Right lobe of liver (tissue), 6 donors: ENCODE measurements at regions not wholly inside any gene's neighbourhood (a gene's known extent, or its start where the extent isn't known, plus 50 kb on each side); places are given as distances from the start of the nearest gene placed in this dataset.
A peak's percentile ranks its signal among the peaks of the same experiment; 100 is the strongest.

Experiments used
- ATAC-seq, 4 donors: fragments of 200-7000 bp; cut with Tn5 transposase; one replicate each; pipeline ENCODE4 v1.9.1; 2020; ENCODE audit warnings: mild to moderate bottlenecking in 4 of 4, moderate library complexity in 4 of 4
- DNase-seq, 3 donors: peaks; one replicate each; pipeline ENCODE4 v3.0.0-alpha.2; 2020
- H3K27ac ChIP-seq, 3 donors: fragments of 200-600 bp; one replicate each; pipeline ENCODE4 v1.8.0; 2022
- H3K27me3 ChIP-seq, 2 donors: fragments of 200-600 bp; one replicate each; pipeline ENCODE4 v1.8.0; 2022
- H3K36me3 ChIP-seq, 4 donors: fragments of 200-600 bp; sonication (generic) in 1 of 4; one replicate each; pipeline versions ENCODE4 v1.5.1 to v1.8.0; 2017 to 2022; ENCODE audit warnings: control low read depth in 1 of 4
- H3K4me1 ChIP-seq, 4 donors: fragments of 200-600 bp; sonication (generic) in 1 of 4; one replicate each; pipeline versions ENCODE4 v1.5.1 to v1.8.0; 2017 to 2022; ENCODE audit warnings: control low read depth in 1 of 4
- H3K4me3 ChIP-seq, 3 donors: fragments of 200-600 bp; one replicate each; pipeline ENCODE4 v1.8.0; 2022
- H3K9me3 ChIP-seq, 4 donors: fragments of 200-600 bp; sonication (generic) in 1 of 4; one replicate each; pipeline versions ENCODE4 v1.5.1 to v1.8.0; 2017 to 2022; ENCODE audit warnings: control low read depth in 1 of 4
- CTCF ChIP-seq, 4 donors: fragments of 200-600 bp in 3 of 4; fragments of 450-650 bp in 1 of 4; IDR thresholded peaks; one replicate each; pipeline versions ENCODE4 v1.5.1 to v1.8.0; 2016 to 2022; ENCODE audit warnings: antibody characterized with exemption in 4 of 4, mild to moderate bottlenecking in 2 of 4
- POLR2A ChIP-seq: fragments of 450-650 bp; IDR thresholded peaks from one replicate; pipeline ENCODE4 v1.6.1; 2017; ENCODE audit warnings: antibody characterized with exemption, mild to moderate bottlenecking
- WGBS: methylation state at CpG from one replicate; pipeline ENCODE4 v1.1.6; 2018; ENCODE audit warnings: low coverage, low lambda C conversion rate; ENCODE audit not compliant: insufficient coverage; ENCODE audit errors: missing lambda C conversion rate; 5-methylcytosine and 5-hydroxymethylcytosine counted together
- intact Hi-C, 2 donors: fragments of 100-400 bp; cut with DNase I; formaldehyde crosslinking; loops; one replicate each; pipeline versions ENCODE4 v1.11.2 to v1.14.1; 2022
- donor health status: DM: no; HTN: yes; CAD: no.
- donor health status: DM: no; HTN: no; CAD: no.
- donor health status: DM: no; HTN: no; CAD: no.
- donor health status: DM: no; HTN: yes; CAD: no.
- donor health status: DM: no; HTN: yes; CAD: no.

- 25% methylated on average over 7 of the region's 7 CpGs for WGBS
- peak overlapping the region; percentile 35 to 98 (median 86) for H3K27ac ChIP-seq
Observed at GRCh38 chr9:71279151-71279739, 157.8 kb upstream of the TRPM3 start.

GRCh38 chr9:71273613-71274012, 152.2 kb upstream of the TRPM3 start:
- TF ChIP-seq POLR2A (no peak), CTCF (IDR thresholded peaks at IDR 0.05) (no peak)
- intact Hi-C loops, result no loop called here

More at GRCh38 chr9:71279151-71279739, 157.8 kb upstream of the TRPM3 start:
- Histone ChIP-seq H3K9me3 (no peaks in the 10 kb centered on the region), H3K36me3 (no peaks in the 10 kb centered on the region), H3K27me3 (no peaks in the 10 kb centered on the region), H3K4me3 (peak overlapping the region; percentile 1 to 34 (median 21)), H3K4me1 (peaks cover 0 to 21% (median 5%) of the 10 kb centered on the region in 4 donors)
- intact Hi-C loops, result no loop called here
- ATAC-seq (peak; percentile 90 to 99 (median 96)), DNase-seq (peak; percentile 24 to 75 (median 63))
- no peak for TF ChIP-seq CTCF (IDR thresholded peaks at IDR 0.05)
- TF ChIP-seq POLR2A, result no peak

DNA sequence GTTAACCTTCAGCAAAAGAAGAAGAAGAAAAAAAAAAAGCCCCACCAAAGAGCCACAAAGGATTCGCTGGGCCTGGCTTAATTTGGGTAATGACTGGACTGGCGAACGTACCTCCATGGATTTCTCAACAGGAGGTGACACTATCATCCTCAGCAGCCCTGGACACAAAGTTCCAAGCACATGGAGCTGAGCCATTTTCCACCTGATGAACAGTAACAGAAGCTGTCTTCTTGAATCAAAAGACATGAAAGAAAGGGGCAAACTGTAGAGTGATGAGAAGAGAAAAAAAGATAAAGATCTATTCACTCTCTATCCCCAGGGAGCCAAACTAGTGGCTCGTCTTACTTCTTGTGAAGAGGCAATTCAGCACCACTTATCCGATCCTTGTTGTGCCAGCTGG, 150.2 kb upstream of the TRPM3 start:
- TF ChIP-seq CTCF (IDR thresholded peaks at IDR 0.05), result no peak
- no peak for TF ChIP-seq POLR2A
- Histone ChIP-seq H3K27me3 (no peaks in the 10 kb centered on the region), H3K9me3 (no peaks in the 10 kb centered on the region), H3K36me3 (no peaks in the 10 kb centered on the region), H3K4me3 (no peak overlapping the region), H3K4me1 (no peaks in the 10 kb centered on the region), H3K27ac (no peak overlapping the region)
- WGBS, result 70% methylated on average over 5 of the region's 5 CpGs
- intact Hi-C loops, result no loop called here
- ATAC-seq (peak in 2 of 4 donors; percentile 22 to 36), DNase-seq (no peak)

More at GRCh38 chr9:71273613-71274012, 152.2 kb upstream of the TRPM3 start:
- ATAC-seq (peak in 3 of 4 donors; percentile 31 to 67 (median 56)), DNase-seq (no peak)
- H3K4me3 ChIP-seq, result no peak overlapping the region
- H3K36me3 ChIP-seq, result no peaks in the 10 kb centered on the region
- H3K9me3 ChIP-seq, result no peaks in the 10 kb centered on the region
- H3K4me1 ChIP-seq, result peaks cover 0 to 9% (median 4%) of the 10 kb centered on the region in 4 donors
- no peak overlapping the region for H3K27ac ChIP-seq
- WGBS, result 25% methylated on average over 3 of the region's 3 CpGs
- no peaks in the 10 kb centered on the region for H3K27me3 ChIP-seq

- Histone ChIP-seq H3K27me3 (no peaks in the 10 kb centered on the region), H3K27ac (no peak overlapping the region), H3K9me3 (no peaks in the 10 kb centered on the region), H3K4me1 (no peaks in the 10 kb centered on the region), H3K36me3 (no peaks in the 10 kb centered on the region), H3K4me3 (no peak overlapping the region)
- no peak for TF ChIP-seq POLR2A
- TF ChIP-seq CTCF (IDR thresholded peaks at IDR 0.05), result no peak
- ATAC-seq (no peak), DNase-seq (no peak)
- intact Hi-C loops, result no loop called here
Observed at GRCh38 chr9:71270554-71270953, 149.1 kb upstream of the TRPM3 start.

DNA sequence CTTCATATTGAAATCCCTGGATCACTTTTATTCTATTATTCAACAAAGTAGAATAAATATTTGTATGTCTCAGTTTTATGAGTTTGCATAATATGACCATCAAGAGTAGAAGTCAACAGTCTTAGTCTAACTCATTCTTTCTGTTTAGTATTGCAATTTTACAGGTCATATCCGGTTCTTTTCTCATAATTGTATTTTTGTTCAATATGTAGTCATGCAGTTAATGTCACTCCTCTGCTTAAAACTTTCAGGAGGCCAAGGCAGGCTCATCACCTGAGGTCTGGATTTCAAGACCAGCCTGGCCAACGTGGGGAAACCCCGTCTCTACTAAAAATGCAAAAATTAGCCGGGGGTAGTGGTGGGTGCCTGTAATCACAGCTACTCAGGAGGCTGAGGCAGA, 148.4 kb upstream of the TRPM3 start:
- no peak for DNase-seq
- H3K27me3 ChIP-seq, result no peaks in the 10 kb centered on the region
- intact Hi-C loops, result no loop called here
- H3K27ac ChIP-seq, result no peak overlapping the region
- ATAC-seq, result no peak
- no peaks in the 10 kb centered on the region for H3K4me1 ChIP-seq
- no peaks in the 10 kb centered on the region for H3K9me3 ChIP-seq
- WGBS, result 78% methylated on average over 4 of the region's 4 CpGs
- H3K36me3 ChIP-seq, result no peaks in the 10 kb centered on the region
- TF ChIP-seq CTCF (IDR thresholded peaks at IDR 0.05), result no peak
- H3K4me3 ChIP-seq, result no peak overlapping the region
